H1 (cell line): ENCODE measurements at regions not wholly inside any gene's neighbourhood (a gene's known extent, or its start where the extent isn't known, plus 50 kb on each side); places are given as distances from the start of the nearest gene placed in this dataset.

ENCODE experiments used
- CTCF ChIA-PET: fragments of 300-600 bp; sonication (Branson Sonifier 250); formaldehyde crosslinking; loops from one replicate; lab custom pipeline; 2021; ENCODE audit not compliant: partially characterized antibody; lab: Charles Lee
- POLR2A ChIA-PET: fragments of 300-600 bp; sonication (Branson Sonifier 250); formaldehyde crosslinking; loops from one replicate; lab custom pipeline; 2021; ENCODE audit warnings: inconsistent platforms; ENCODE audit not compliant: partially characterized antibody; lab: Charles Lee
- DNase-seq, 2 experiments: peaks; one replicate each; pipeline versions ENCODE4 v3.0.0 to v3.0.0-alpha.2; 2010 to 2022; ENCODE audit warnings: low spot score in 2 of 2, low read depth in 1 of 2, mixed read lengths in 1 of 2
- FAIRE-seq: peaks from 2 replicates; lab custom pipeline; 2011; peaks lifted over from hg19 to GRCh38; lab: Jason Lieb, UNC
- H2AFZ ChIP-seq: 2 replicates; pipeline ENCODE4 v1.8.1; 2012; ENCODE audit warnings: low read length, inconsistent platforms
- H2AK5ac ChIP-seq: 2 replicates; pipeline ENCODE4 v1.6.1; 2013; ENCODE audit warnings: low read depth, low read length
- H2BK120ac ChIP-seq: replicated peaks from 2 replicates; pipeline ENCODE3; 2013; ENCODE audit warnings: low read depth, low read length, inconsistent platforms
- H2BK12ac ChIP-seq: 2 replicates; pipeline ENCODE4 v1.6.1; 2013; ENCODE audit warnings: low read depth, low read length
- H2BK15ac ChIP-seq: 2 replicates; pipeline ENCODE4 v1.6.1; 2013; ENCODE audit warnings: low read length
- H2BK20ac ChIP-seq: 2 replicates; pipeline ENCODE4 v1.6.1; 2013; ENCODE audit warnings: low read length
- H2BK5ac ChIP-seq: 2 replicates; pipeline ENCODE4 v1.6.1; 2013; ENCODE audit warnings: low read depth, low read length
- H3K14ac ChIP-seq: 2 replicates; pipeline ENCODE4 v1.6.1; 2013; ENCODE audit warnings: inconsistent platforms; ENCODE audit not compliant: insufficient read length
- H3K18ac ChIP-seq: 2 replicates; pipeline ENCODE4 v1.6.1; 2013; ENCODE audit warnings: low read length; ENCODE audit errors: extremely low read depth
- H3K23ac ChIP-seq: 2 replicates; pipeline ENCODE4 v1.6.1; 2013; ENCODE audit warnings: inconsistent platforms; ENCODE audit not compliant: insufficient read length
- H3K23me2 ChIP-seq: 2 replicates; pipeline ENCODE4 v1.6.1; 2013; ENCODE audit warnings: low read depth, low read length
- H3K27ac ChIP-seq: 2 replicates; pipeline ENCODE4 v1.6.1; 2011; ENCODE audit warnings: low read depth, low read length, inconsistent platforms
- H3K27me3 ChIP-seq, 4 experiments: replicated peaks in 1 of 4; 1 replicate in 1 of 4; 2 replicates in 3 of 4; pipeline versions ENCODE4 v1.6.1 to v1.8.1; 2011 to 2013; ENCODE audit warnings: low read length in 3 of 4, mild to moderate bottlenecking in 3 of 4, inconsistent platforms in 2 of 4, mixed read lengths in 2 of 4, moderate library complexity in 1 of 4; ENCODE audit not compliant: control insufficient read depth in 3 of 4, insufficient read depth in 3 of 4; ENCODE audit errors: extremely low read depth in 1 of 4
- H3K36me3 ChIP-seq, 4 experiments: 2 replicates each; pipeline versions ENCODE4 v1.6.1 to v1.8.1; 2011 to 2013; ENCODE audit warnings: mild to moderate bottlenecking in 4 of 4, low read length in 3 of 4, moderate library complexity in 2 of 4, control low read depth in 1 of 4, inconsistent platforms in 1 of 4; ENCODE audit not compliant: insufficient read depth in 4 of 4, control insufficient read depth in 2 of 4
- H3K4ac ChIP-seq: replicated peaks from 2 replicates; pipeline ENCODE3; 2013; ENCODE audit warnings: low read length, low read depth, mixed read lengths, inconsistent platforms; ENCODE audit not compliant: insufficient read length
- H3K4me1 ChIP-seq, 4 experiments: replicated peaks in 1 of 4; 1 replicate in 1 of 4; 2 replicates in 3 of 4; pipeline versions ENCODE4 v1.6.1 to v1.8.1; 2011 to 2013; ENCODE audit warnings: low read length in 3 of 4, inconsistent platforms in 2 of 4, mixed read lengths in 1 of 4; ENCODE audit not compliant: insufficient read depth in 4 of 4, control insufficient read depth in 3 of 4
- H3K4me2 ChIP-seq, 2 experiments: 2 replicates each; pipeline versions ENCODE4 v1.6.1 to v1.8.1; 2011 to 2013; ENCODE audit warnings: low read depth in 2 of 2, low read length in 2 of 2, control low read depth in 1 of 2, inconsistent platforms in 1 of 2, mild to moderate bottlenecking in 1 of 2; ENCODE audit not compliant: insufficient read depth in 1 of 2
- H3K4me3 ChIP-seq, 4 experiments: fragments of 200-600, 300-600 bp in 1 of 4; sonication (generic), shearing (Covaris generic), sonication (Bioruptor Twin) in 1 of 4; 2 replicates each; pipeline versions ENCODE4 v1.5.1 to v1.8.1; 2011 to 2016; ENCODE audit warnings: low read length in 4 of 4, low read depth in 3 of 4, control low read depth in 2 of 4, inconsistent platforms in 2 of 4, mild to moderate bottlenecking in 2 of 4, mixed read lengths in 1 of 4, moderate library complexity in 1 of 4; ENCODE audit not compliant: insufficient read depth in 2 of 4; ENCODE audit errors: extremely low read depth in 1 of 4
- H3K56ac ChIP-seq: replicated peaks from 2 replicates; pipeline ENCODE3; 2013; ENCODE audit warnings: low read depth, mild to moderate bottlenecking, mixed read lengths, low read length, inconsistent platforms; ENCODE audit not compliant: insufficient read length
- H3K79me1 ChIP-seq: 2 replicates; pipeline ENCODE4 v1.6.1; 2013; ENCODE audit warnings: low read depth, low read length, control low read depth
- H3K79me2 ChIP-seq, 2 experiments: 2 replicates each; pipeline versions ENCODE4 v1.6.1 to v1.8.1; 2012 to 2013; ENCODE audit warnings: low read length in 2 of 2, mild to moderate bottlenecking in 2 of 2, inconsistent platforms in 1 of 2; ENCODE audit not compliant: insufficient read depth in 2 of 2, control insufficient read depth in 1 of 2
- H3K9ac ChIP-seq, 4 experiments: replicated peaks in 1 of 4; 1 replicate in 1 of 4; 2 replicates in 3 of 4; pipeline versions ENCODE4 v1.6.1 to v1.8.1; 2011 to 2013; ENCODE audit warnings: low read depth in 3 of 4, low read length in 3 of 4, control low read depth in 2 of 4, mild to moderate bottlenecking in 2 of 4, moderate library complexity in 2 of 4, inconsistent platforms in 1 of 4; ENCODE audit errors: extremely low read depth in 1 of 4
- H3K9me3 ChIP-seq, 2 experiments: 2 replicates each; pipeline versions ENCODE4 v1.6.1 to v1.8.1; 2012 to 2013; ENCODE audit warnings: mild to moderate bottlenecking in 2 of 2, moderate library complexity in 2 of 2, control low read depth in 1 of 2, inconsistent platforms in 1 of 2, low read depth in 1 of 2, low read length in 1 of 2, mixed read lengths in 1 of 2; ENCODE audit not compliant: insufficient read depth in 2 of 2
- H4K20me1 ChIP-seq, 2 experiments: replicated peaks in 1 of 2; 2 replicates each; pipeline versions ENCODE3 to v1.8.1; 2011 to 2013; ENCODE audit warnings: inconsistent platforms in 2 of 2, low read length in 2 of 2, mild to moderate bottlenecking in 1 of 2; ENCODE audit not compliant: insufficient read depth in 2 of 2, control insufficient read depth in 1 of 2
- H4K5ac ChIP-seq: 2 replicates; pipeline ENCODE4 v1.6.1; 2013; ENCODE audit warnings: low read length, low read depth, mixed read lengths, inconsistent platforms; ENCODE audit not compliant: insufficient read length
- H4K8ac ChIP-seq: 2 replicates; pipeline ENCODE4 v1.8.0; 2013; ENCODE audit warnings: mild to moderate bottlenecking, moderate library complexity, low read length, inconsistent platforms; ENCODE audit not compliant: insufficient read depth; ENCODE audit errors: extremely low read depth
- H4K91ac ChIP-seq: replicated peaks from 2 replicates; pipeline ENCODE3; 2013; ENCODE audit warnings: low read length, mixed read lengths, inconsistent platforms; ENCODE audit not compliant: insufficient read length
- ASH2L ChIP-seq: fragments of 200-600, 300-600 bp; sonication (generic); IDR thresholded peaks from one replicate; pipeline ENCODE4 v1.7.1; 2017; ENCODE audit warnings: low read length
- CBX8 ChIP-seq: fragments of 300-800, 300-1000 bp; sonication (generic); IDR thresholded peaks from 2 replicates; pipeline ENCODE4 v1.7.1; 2016; ENCODE audit warnings: low read depth, low read length, borderline replicate concordance
- CEBPB ChIP-seq: IDR thresholded peaks from 2 replicates; pipeline ENCODE4 v1.6.1; 2012; ENCODE audit warnings: low read depth, low read length
- CTCF ChIP-seq, 3 experiments: IDR thresholded peaks; 1 replicate in 2 of 3; 2 replicates in 1 of 3; pipeline versions ENCODE4 v1.5.1 to v1.6.1; 2011; ENCODE audit warnings: low read length in 3 of 3, mild to moderate bottlenecking in 3 of 3, inconsistent platforms in 2 of 3, low read depth in 1 of 3, moderate library complexity in 1 of 3; ENCODE audit not compliant: insufficient read depth in 1 of 3; ENCODE audit errors: control extremely low read depth in 1 of 3
- GTF2F1 ChIP-seq: IDR thresholded peaks from 2 replicates; pipeline ENCODE4 v1.6.1; 2012; ENCODE audit warnings: low read depth, low read length, improper control_type of control experiment, borderline replicate concordance
- RFX5 ChIP-seq: IDR thresholded peaks from 2 replicates; pipeline ENCODE4 v1.6.1; 2011; ENCODE audit warnings: low read depth, low read length, improper control_type of control experiment, borderline replicate concordance
- SAP30 ChIP-seq: fragments of 300-600 bp; sonication (generic); IDR thresholded peaks from 2 replicates; pipeline ENCODE4 v1.7.1; 2012; ENCODE audit warnings: low read length, moderate library complexity, mild to moderate bottlenecking, inconsistent platforms; ENCODE audit not compliant: insufficient read depth, insufficient replicate concordance
- SIX5 ChIP-seq: IDR thresholded peaks from 2 replicates; pipeline ENCODE4 v1.6.1; 2011; ENCODE audit warnings: mild to moderate bottlenecking, low read depth, low read length
- TCF12 ChIP-seq: IDR thresholded peaks from 2 replicates; pipeline ENCODE4 v1.6.1; 2011; ENCODE audit warnings: low read depth, mild to moderate bottlenecking, low read length
- YY1 ChIP-seq: IDR thresholded peaks from 2 replicates; pipeline ENCODE4 v1.6.1; 2011; ENCODE audit warnings: low read depth, mild to moderate bottlenecking, low read length
- WGBS, 2 experiments: shearing (Covaris generic) in 1 of 2; methylation state at CpG; one replicate each; pipeline versions ENCODE4 v1.1.6 to v1.1.7; 2013 to 2015; ENCODE audit warnings: low lambda C conversion rate in 2 of 2, mixed read lengths in 2 of 2, inconsistent platforms in 1 of 2, low coverage in 1 of 2, missing lambda C conversion rate in 1 of 2; ENCODE audit not compliant: insufficient replicate concordance in 2 of 2, insufficient coverage in 1 of 2, insufficient read length in 1 of 2; ENCODE audit errors: extremely low coverage in 1 of 2, missing lambda C conversion rate in 1 of 2; 5-methylcytosine and 5-hydroxymethylcytosine counted together
- TF ChIP-seq, protein P1 (sequence below): IDR thresholded peaks from 2 replicates; pipeline ENCODE4 v1.6.1; 2012; ENCODE audit warnings: inconsistent platforms

- H3K14ac ChIP-seq = no peak overlapping the region
- no peak overlapping the region for H2BK120ac ChIP-seq
- H3K27me3 ChIP-seq = no peaks in the 10 kb centered on the region
- no peak for TF ChIP-seq GTF2F1
- TF ChIP-seq CTCF (IDR thresholded peaks at IDR 0.05; ENCODE audit: control extremely low read depth in 1 of 3, insufficient read depth in 1 of 3, low read depth in 1 of 3, low read length in 3 of 3) = no peak
- no peak for TF ChIP-seq SAP30
- TF ChIP-seq CBX8 = no peak
- TF ChIP-seq, protein P1, sequence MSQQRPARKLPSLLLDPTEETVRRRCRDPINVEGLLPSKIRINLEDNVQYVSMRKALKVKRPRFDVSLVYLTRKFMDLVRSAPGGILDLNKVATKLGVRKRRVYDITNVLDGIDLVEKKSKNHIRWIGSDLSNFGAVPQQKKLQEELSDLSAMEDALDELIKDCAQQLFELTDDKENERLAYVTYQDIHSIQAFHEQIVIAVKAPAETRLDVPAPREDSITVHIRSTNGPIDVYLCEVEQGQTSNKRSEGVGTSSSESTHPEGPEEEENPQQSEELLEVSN = no peak
- TF ChIP-seq RFX5 = no peak
- TF ChIP-seq TCF12 = no peak
- no peak for TF ChIP-seq SIX5
- TF ChIP-seq CEBPB = no peak
- no peak for TF ChIP-seq YY1
- TF ChIP-seq ASH2L = no peak
- H3K4me2 ChIP-seq = no peak overlapping the region
- WGBS, 2 experiments = 97% methylated on average over 4 of the region's 4 CpGs; no CpG with 5 or more reads in 1 of the 2 experiments
- H2AK5ac ChIP-seq = no peak overlapping the region
- no peak overlapping the region for H2BK15ac ChIP-seq
- H3K4me3 ChIP-seq = no peak overlapping the region
- no peak overlapping the region for H2BK20ac ChIP-seq
- DNase-seq = no peak
- ChIA-PET CTCF (no interaction called here), POLR2A (no interaction called here)
- no peak overlapping the region for H3K9ac ChIP-seq
- no peaks in the 10 kb centered on the region for H3K79me2 ChIP-seq
- H4K91ac ChIP-seq = no peak overlapping the region
- no peak overlapping the region for H3K56ac ChIP-seq
- no peak overlapping the region for H3K23ac ChIP-seq
- 0 out of 7 replicates have a peak, but pooled peaks cover 0 to 2% (median 0%) of the 10 kb centered on the region in 4 experiments for H3K4me1 ChIP-seq
- H2BK5ac ChIP-seq = no peak overlapping the region
- H2AFZ ChIP-seq = no peak overlapping the region
- no peak overlapping the region for H4K8ac ChIP-seq
- no peaks in the 10 kb centered on the region for H4K20me1 ChIP-seq
- no peak for FAIRE-seq
- H3K9me3 ChIP-seq = no peaks in the 10 kb centered on the region; a peak in 1 of 4 replicates
- no peaks in the 10 kb centered on the region for H3K23me2 ChIP-seq
- no peak overlapping the region for H4K5ac ChIP-seq
- H3K79me1 ChIP-seq = no peaks in the 10 kb centered on the region
- no peak overlapping the region for H2BK12ac ChIP-seq
- no peak overlapping the region for H3K18ac ChIP-seq
- no peak overlapping the region for H3K27ac ChIP-seq
- no peak overlapping the region for H3K4ac ChIP-seq
- H3K36me3 ChIP-seq = no peaks in the 10 kb centered on the region
Observed at GRCh38 chr13:85626603-85627002, 172.6 kb downstream of the SLITRK6 start.
